ENCODE measurements at regions not wholly inside any gene's neighbourhood (a gene's known extent, or its start where the extent isn't known, plus 50 kb on each side); places are given as distances from the start of the nearest gene placed in this dataset.
A peak's percentile ranks its signal among the peaks of the same experiment; 100 is the strongest.
"Not testable (repeated sequence)": the region's sequence is repeated elsewhere in the genome, so short reads cannot be mapped to it uniquely, and the experiment has no call there.

- Histone ChIP-seq H3K36me3 (no peaks in the 10 kb centered on the region), H3K9me3 (replicated peaks) (peaks cover 13% of the 10 kb centered on the region; the same call in 1 of the 2 replicates), H3K4me1 (peaks cover 19% of the 10 kb centered on the region), H3K27me3 (no peaks in the 10 kb centered on the region), H3K4me3 (no peak overlapping the region), H3K27ac (no peak overlapping the region)
- no peak for DNase-seq
Measured at GRCh38 chr15:69871511-69872134, 226.1 kb downstream of the TLE3 start.

GRCh38 chr15:69873807-69874206 is 223.9 kb downstream of the TLE3 start:
- H3K4me1 ChIP-seq, result peaks cover 19% of the 10 kb centered on the region
- H3K9me3 ChIP-seq (replicated peaks), result peaks cover 13% of the 10 kb centered on the region; the same call in 1 of the 2 replicates
- H3K27me3 ChIP-seq, result no peaks in the 10 kb centered on the region
- no peak overlapping the region for H3K4me3 ChIP-seq
- H3K27ac ChIP-seq, result no peak overlapping the region
- H3K36me3 ChIP-seq, result no peaks in the 10 kb centered on the region
- DNase-seq, result no peak

GRCh38 chr15:69874321-69874720 is 223.4 kb downstream of the TLE3 start:
- DNase-seq, result no peak
- H3K27ac ChIP-seq, result no peak overlapping the region
- H3K4me3 ChIP-seq, result no peak overlapping the region
- H3K27me3 ChIP-seq, result no peaks in the 10 kb centered on the region
- H3K9me3 ChIP-seq (replicated peaks), result peaks cover 13% of the 10 kb centered on the region; the same call in 1 of the 2 replicates
- H3K36me3 ChIP-seq, result no peaks in the 10 kb centered on the region
- H3K4me1 ChIP-seq, result peaks cover 16% of the 10 kb centered on the region

- Histone ChIP-seq H3K4me1 (no peaks in the 10 kb centered on the region), H3K27ac (no peak overlapping the region)
- DNase-seq, result no peak
Measured at GRCh38 chr15:69876064-69876940, 221.4 kb downstream of the TLE3 start.

GRCh38 chr15:69879963-69880362 is 217.8 kb downstream of the TLE3 start:
- H3K36me3 ChIP-seq; H3K4me1 ChIP-seq; H3K27me3 ChIP-seq; H3K27ac ChIP-seq; H3K9me3 ChIP-seq (replicated peaks); DNase-seq; H3K4me3 ChIP-seq: not testable (repeated sequence)

More at GRCh38 chr15:69876064-69876940, 221.4 kb downstream of the TLE3 start:
- Histone ChIP-seq H3K9me3 (replicated peaks) (peaks cover 13% of the 10 kb centered on the region; the same call in 1 of the 2 replicates), H3K27me3 (0 out of 2 replicates have a peak, but pooled peaks cover 5% of the 10 kb centered on the region), H3K36me3 (no peaks in the 10 kb centered on the region), H3K4me3 (no peak overlapping the region)

- no peak for DNase-seq
- Histone ChIP-seq H3K36me3 (no peaks in the 10 kb centered on the region), H3K9me3 (replicated peaks) (no peaks in the 10 kb centered on the region), H3K4me1 (no peaks in the 10 kb centered on the region), H3K4me3 (no peak overlapping the region), H3K27me3 (peaks cover 8% of the 10 kb centered on the region; the same call in 1 of the 2 replicates), H3K27ac (no peak overlapping the region)
Measured at GRCh38 chr15:69880571-69881301, 217.0 kb downstream of the TLE3 start.

GRCh38 chr15:69881302-69881670 is 216.4 kb downstream of the TLE3 start:
- Histone ChIP-seq H3K27ac (no peak overlapping the region), H3K36me3 (no peaks in the 10 kb centered on the region), H3K4me3 (no peak overlapping the region), H3K9me3 (replicated peaks) (no peaks in the 10 kb centered on the region), H3K4me1 (no peaks in the 10 kb centered on the region), H3K27me3 (peaks cover 8% of the 10 kb centered on the region; the same call in 1 of the 2 replicates)
- DNase-seq, result no peak

GRCh38 chr15:69881766-69882165 is 216.0 kb downstream of the TLE3 start:
- peak in 1 of 2 experiments; percentile 33 for DNase-seq
- Histone ChIP-seq H3K4me1 (no peaks in the 10 kb centered on the region), H3K27ac (no peak overlapping the region), H3K36me3 (no peaks in the 10 kb centered on the region), H3K4me3 (no peak overlapping the region), H3K9me3 (replicated peaks) (no peaks in the 10 kb centered on the region), H3K27me3 (peaks cover 8% of the 10 kb centered on the region; the same call in 1 of the 2 replicates)

- peaks cover 8% of the 10 kb centered on the region; the same call in 1 of the 2 replicates for H3K27me3 ChIP-seq
- H3K4me3 ChIP-seq, result no peak overlapping the region
- H3K36me3 ChIP-seq, result no peaks in the 10 kb centered on the region
- H3K4me1 ChIP-seq, result no peaks in the 10 kb centered on the region
- H3K9me3 ChIP-seq (replicated peaks), result no peaks in the 10 kb centered on the region
- no peak for DNase-seq
- no peak overlapping the region for H3K27ac ChIP-seq
Measured at GRCh38 chr15:69883306-69883705, 214.4 kb downstream of the TLE3 start.

GRCh38 chr15:69885173-69885955 is 212.4 kb downstream of the TLE3 start:
- no peak for DNase-seq
- Histone ChIP-seq H3K27ac (no peak overlapping the region), H3K9me3 (replicated peaks) (no peaks in the 10 kb centered on the region), H3K4me3 (no peak overlapping the region), H3K36me3 (no peaks in the 10 kb centered on the region), H3K4me1 (no peaks in the 10 kb centered on the region), H3K27me3 (peaks cover 8% of the 10 kb centered on the region; the same call in 1 of the 2 replicates)

GRCh38 chr15:69887009-69887408 is 210.7 kb downstream of the TLE3 start:
- no peaks in the 10 kb centered on the region for H3K36me3 ChIP-seq
- peaks cover 3% of the 10 kb centered on the region; the same call in 1 of the 2 replicates for H3K27me3 ChIP-seq
- H3K9me3 ChIP-seq (replicated peaks), result no peaks in the 10 kb centered on the region; the same call in 1 of the 2 replicates
- DNase-seq, result no peak
- H3K27ac ChIP-seq, result no peak overlapping the region
- no peak overlapping the region for H3K4me3 ChIP-seq
- no peaks in the 10 kb centered on the region for H3K4me1 ChIP-seq

- no peaks in the 10 kb centered on the region; the same call in 1 of the 2 replicates for H3K9me3 ChIP-seq (replicated peaks)
- no peaks in the 10 kb centered on the region for H3K4me1 ChIP-seq
- H3K36me3 ChIP-seq, result no peaks in the 10 kb centered on the region
- no peak overlapping the region for H3K27ac ChIP-seq
- no peak for DNase-seq
- no peaks in the 10 kb centered on the region for H3K27me3 ChIP-seq
- H3K4me3 ChIP-seq, result no peak overlapping the region
Measured at GRCh38 chr15:69887553-69887952, 210.2 kb downstream of the TLE3 start.

- no peak for DNase-seq
- H3K4me1 ChIP-seq, result peaks cover 4% of the 10 kb centered on the region; the same call in 1 of the 2 replicates
- H3K27me3 ChIP-seq, result peaks cover 6% of the 10 kb centered on the region; the same call in 1 of the 2 replicates
- H3K27ac ChIP-seq, result no peak overlapping the region
- no peaks in the 10 kb centered on the region; the same call in 1 of the 2 replicates for H3K9me3 ChIP-seq (replicated peaks)
- H3K36me3 ChIP-seq, result no peaks in the 10 kb centered on the region
- H3K4me3 ChIP-seq, result no peak overlapping the region
Measured at GRCh38 chr15:69888406-69888805, 209.3 kb downstream of the TLE3 start.

- no peak overlapping the region for H3K27ac ChIP-seq
- H3K4me1 ChIP-seq, result peaks cover 15% of the 10 kb centered on the region
- H3K27me3 ChIP-seq, result peaks cover 6% of the 10 kb centered on the region; the same call in 1 of the 2 replicates
- DNase-seq, result no peak
- H3K9me3 ChIP-seq (replicated peaks), result no peaks in the 10 kb centered on the region; the same call in 1 of the 2 replicates
- H3K36me3 ChIP-seq, result no peaks in the 10 kb centered on the region
- no peak overlapping the region for H3K4me3 ChIP-seq
Measured at GRCh38 chr15:69891070-69891536, 206.6 kb downstream of the TLE3 start.
